ENCODE measurements at regions not wholly inside any gene's neighbourhood (a gene's known extent, or its start where the extent isn't known, plus 50 kb on each side); places are given as distances from the start of the nearest gene placed in this dataset.

GRCh38 chr4:8710946-8711345 lies 118.4 kb downstream of the CPZ start:
- no peak for ATAC-seq (ENCODE audit: insufficient read depth, low FRiP score)
- Histone ChIP-seq H3K27me3 (ENCODE audit: control insufficient read depth in 3 of 3, insufficient read depth in 3 of 3, low read length in 2 of 3) (peaks cover 0 to 19% (median 6%) of the 10 kb centered on the region in 3 donors), H3K9me3 (ENCODE audit: control insufficient read depth in 4 of 4, insufficient read depth in 3 of 4, low read length in 3 of 4) (peaks cover 0 to 17% (median 12%) of the 10 kb centered on the region in 4 donors), H3K27ac (ENCODE audit: low read depth in 1 of 2, low read length in 1 of 2) (no peak overlapping the region), H3K9ac (ENCODE audit: insufficient read depth in 1 of 2, low read length in 2 of 2) (no peak overlapping the region), H3K4me1 (ENCODE audit: control insufficient read depth in 5 of 5, insufficient read depth in 5 of 5, low read length in 5 of 5) (no peaks in the 10 kb centered on the region), H3K4me3 (no peak overlapping the region), H3K36me3 (ENCODE audit: control insufficient read depth in 4 of 4, insufficient read depth in 4 of 4, low read length in 4 of 4) (no peaks in the 10 kb centered on the region)
- no peak for DNase-seq
- TF ChIP-seq CTCF (IDR thresholded peaks at IDR 0.05; ENCODE audit: control extremely low read depth, extremely low read depth): no peak
- WGBS, 2 donors: 65 to 78% methylated on average over 8 of the region's 8 CpGs

- no peak overlapping the region for H3K27ac ChIP-seq (ENCODE audit: low read depth in 1 of 2, low read length in 1 of 2)
Observed at GRCh38 chr4:8710416-8710815, 117.9 kb downstream of the CPZ start.

GRCh38 chr4:8709729-8710360 lies 117.3 kb downstream of the CPZ start:
- Histone ChIP-seq H3K9me3 (ENCODE audit: control insufficient read depth in 4 of 4, insufficient read depth in 3 of 4, low read length in 3 of 4) (peaks cover 0 to 17% (median 11%) of the 10 kb centered on the region in 4 donors), H3K4me3 (no peak overlapping the region), H3K9ac (ENCODE audit: insufficient read depth in 1 of 2, low read length in 2 of 2) (no peak overlapping the region), H3K27ac (ENCODE audit: low read depth in 1 of 2, low read length in 1 of 2) (no peak overlapping the region), H3K27me3 (ENCODE audit: control insufficient read depth in 3 of 3, insufficient read depth in 3 of 3, low read length in 2 of 3) (peaks cover 0 to 19% (median 12%) of the 10 kb centered on the region in 3 donors), H3K36me3 (ENCODE audit: control insufficient read depth in 4 of 4, insufficient read depth in 4 of 4, low read length in 4 of 4) (no peaks in the 10 kb centered on the region), H3K4me1 (ENCODE audit: control insufficient read depth in 5 of 5, insufficient read depth in 5 of 5, low read length in 5 of 5) (no peaks in the 10 kb centered on the region)
- ATAC-seq (ENCODE audit: insufficient read depth, low FRiP score) (no peak), DNase-seq (no peak)
- 37 to 55% methylated on average over 22 to 23 of the region's 23 CpGs for WGBS, 2 donors
- TF ChIP-seq CTCF (IDR thresholded peaks at IDR 0.05; ENCODE audit: control extremely low read depth, extremely low read depth): no peak

More at GRCh38 chr4:8710416-8710815, 117.9 kb downstream of the CPZ start:
- no peaks in the 10 kb centered on the region for H3K4me1 ChIP-seq (ENCODE audit: control insufficient read depth in 5 of 5, insufficient read depth in 5 of 5, low read length in 5 of 5)
- ATAC-seq (ENCODE audit: insufficient read depth, low FRiP score) (no peak), DNase-seq (no peak)
- H3K4me3 ChIP-seq: no peak overlapping the region
- no peaks in the 10 kb centered on the region for H3K36me3 ChIP-seq (ENCODE audit: control insufficient read depth in 4 of 4, insufficient read depth in 4 of 4, low read length in 4 of 4)
- no peak overlapping the region for H3K9ac ChIP-seq (ENCODE audit: insufficient read depth in 1 of 2, low read length in 2 of 2)
- peaks cover 0 to 17% (median 12%) of the 10 kb centered on the region in 4 donors for H3K9me3 ChIP-seq (ENCODE audit: control insufficient read depth in 4 of 4, insufficient read depth in 3 of 4, low read length in 3 of 4)
- TF ChIP-seq CTCF (IDR thresholded peaks at IDR 0.05; ENCODE audit: control extremely low read depth, extremely low read depth): no peak
- 87 to 92% methylated on average over 4 to 6 of the region's 6 CpGs for WGBS, 2 donors
- peaks cover 0 to 19% (median 10%) of the 10 kb centered on the region in 3 donors for H3K27me3 ChIP-seq (ENCODE audit: control insufficient read depth in 3 of 3, insufficient read depth in 3 of 3, low read length in 2 of 3)

All from lung (tissue), 11 donors.